Glomerular visceral epithelial cell (primary cell): ENCODE measurements at regions not wholly inside any gene's neighbourhood (a gene's known extent, or its start where the extent isn't known, plus 50 kb on each side); places are given as distances from the start of the nearest gene placed in this dataset.

ENCODE experiments used
- DNase-seq: peaks from one replicate; pipeline ENCODE4 v3.0.0-alpha.2; 2016; ENCODE audit errors: extremely low spot score

- DNase-seq = no peak
Measured at GRCh38 chr22:48799227-48799970, 1028.3 kb downstream of the BRD1 start.

- no peak for DNase-seq
Measured at GRCh38 chr22:48798281-48799226, 1029.1 kb downstream of the BRD1 start.

- no peak for DNase-seq
Measured at GRCh38 chr22:48797731-48798130, 1029.9 kb downstream of the BRD1 start.

GRCh38 chr22:48796310-48797015, 1031.2 kb downstream of the BRD1 start:
- DNase-seq = no peak

GRCh38 chr22:48795664-48796063, 1032.0 kb downstream of the BRD1 start:
- no peak for DNase-seq

- no peak for DNase-seq
Measured at GRCh38 chr22:48794906-48795305, 1032.8 kb downstream of the BRD1 start.

- no peak for DNase-seq
Measured at GRCh38 chr22:48793949-48794348, 1033.7 kb downstream of the BRD1 start.

- DNase-seq = no peak
Measured at GRCh38 chr22:48786679-48786996, 1041.0 kb downstream of the BRD1 start.

- no peak for DNase-seq
Measured at GRCh38 chr22:48785792-48786678, 1041.6 kb downstream of the BRD1 start.

GRCh38 chr22:48784701-48785503, 1042.8 kb downstream of the BRD1 start:
- no peak for DNase-seq

- DNase-seq = no peak
Measured at GRCh38 chr22:48783821-48784266, 1043.8 kb downstream of the BRD1 start.

GRCh38 chr22:48782811-48783511, 1044.7 kb downstream of the BRD1 start:
- DNase-seq = no peak

- DNase-seq = no peak
Measured at GRCh38 chr22:48782326-48782725, 1045.3 kb downstream of the BRD1 start.

- DNase-seq = no peak
Measured at GRCh38 chr22:48781868-48782267, 1045.8 kb downstream of the BRD1 start.

GRCh38 chr22:48781391-48781790, 1046.3 kb downstream of the BRD1 start:
- no peak for DNase-seq

GRCh38 chr22:48780597-48781277, 1046.9 kb downstream of the BRD1 start:
- DNase-seq = no peak

- DNase-seq = no peak
Measured at GRCh38 chr22:48779661-48780596, 1047.7 kb downstream of the BRD1 start.

- no peak for DNase-seq
Measured at GRCh38 chr22:48779211-48779643, 1048.4 kb downstream of the BRD1 start.
